ENCODE measurements at regions not wholly inside any gene's neighbourhood (a gene's known extent, or its start where the extent isn't known, plus 50 kb on each side); places are given as distances from the start of the nearest gene placed in this dataset.
"Not testable (repeated sequence)": the region's sequence is repeated elsewhere in the genome, so short reads cannot be mapped to it uniquely, and the experiment has no call there.

GRCh38 chr16:33634057-33634456, 174.6 kb downstream of the TP53TG3F start:
- H3K36me3 Mint-ChIP-seq; H3K27me3 Mint-ChIP-seq; H3K4me1 Mint-ChIP-seq; H3K9me3 Mint-ChIP-seq; DNase-seq; H3K36me3 ChIP-seq (ENCODE audit: control insufficient read depth, insufficient read depth, low read length); H3K4me1 ChIP-seq (ENCODE audit: control insufficient read depth, insufficient read depth, low read length, poor library complexity, severe bottlenecking); H3K4me3 ChIP-seq (ENCODE audit: low read depth, low read length); H3K27ac Mint-ChIP-seq; H3K27ac ChIP-seq (ENCODE audit: insufficient read depth, low read length, poor library complexity, severe bottlenecking); H3K27me3 ChIP-seq (ENCODE audit: control insufficient read depth, insufficient read depth, low read length); ATAC-seq (ENCODE audit: low read depth in 2 of 2); H3K9me3 ChIP-seq (ENCODE audit: control insufficient read depth in 2 of 2, low read length in 2 of 2); H3K4me3 Mint-ChIP-seq: not testable (repeated sequence)

DNA sequence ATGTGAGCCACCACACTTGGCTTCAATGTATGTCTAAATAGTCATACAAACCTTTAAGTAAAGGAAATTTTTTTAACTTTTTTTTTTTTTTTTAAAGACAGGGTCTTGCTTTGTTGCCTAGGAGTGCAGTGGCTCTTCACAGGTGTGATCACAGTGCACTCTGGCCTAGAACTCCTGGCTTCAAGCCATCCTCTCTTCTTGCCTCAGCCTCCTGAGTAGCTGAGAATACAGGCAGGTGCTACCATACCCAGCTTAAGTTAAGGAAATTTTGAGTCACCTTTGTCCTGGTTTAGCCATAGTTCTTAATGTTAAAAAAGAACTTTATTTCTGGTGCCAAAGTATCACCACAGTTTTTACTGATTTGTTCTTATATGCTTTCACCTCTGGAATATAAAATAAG, 177.3 kb downstream of the TP53TG3F start:
- H3K4me1 Mint-ChIP-seq; H3K36me3 ChIP-seq (ENCODE audit: control insufficient read depth, insufficient read depth, low read length); H3K36me3 Mint-ChIP-seq; DNase-seq; H3K27me3 Mint-ChIP-seq; H3K9me3 Mint-ChIP-seq; H3K27ac Mint-ChIP-seq; H3K4me3 ChIP-seq (ENCODE audit: low read depth, low read length); H3K9me3 ChIP-seq (ENCODE audit: control insufficient read depth in 2 of 2, low read length in 2 of 2); H3K27ac ChIP-seq (ENCODE audit: insufficient read depth, low read length, poor library complexity, severe bottlenecking); ATAC-seq (ENCODE audit: low read depth in 2 of 2); H3K27me3 ChIP-seq (ENCODE audit: control insufficient read depth, insufficient read depth, low read length); H3K4me3 Mint-ChIP-seq; H3K4me1 ChIP-seq (ENCODE audit: control insufficient read depth, insufficient read depth, low read length, poor library complexity, severe bottlenecking): not testable (repeated sequence)

GRCh38 chr16:33643270-33643669, 183.9 kb downstream of the TP53TG3F start:
- not testable (repeated sequence) for H3K27me3 Mint-ChIP-seq; H3K27ac ChIP-seq (ENCODE audit: insufficient read depth, low read length, poor library complexity, severe bottlenecking); H3K36me3 ChIP-seq (ENCODE audit: control insufficient read depth, insufficient read depth, low read length); H3K4me3 Mint-ChIP-seq; H3K9me3 Mint-ChIP-seq; H3K4me1 ChIP-seq (ENCODE audit: control insufficient read depth, insufficient read depth, low read length, poor library complexity, severe bottlenecking); DNase-seq; H3K27me3 ChIP-seq (ENCODE audit: control insufficient read depth, insufficient read depth, low read length); H3K36me3 Mint-ChIP-seq; H3K9me3 ChIP-seq (ENCODE audit: control insufficient read depth in 2 of 2, low read length in 2 of 2); H3K4me3 ChIP-seq (ENCODE audit: low read depth, low read length); H3K27ac Mint-ChIP-seq; H3K4me1 Mint-ChIP-seq; ATAC-seq (ENCODE audit: low read depth in 2 of 2)

GRCh38 chr16:33643698-33644381, 184.4 kb downstream of the TP53TG3F start:
- not testable (repeated sequence) for H3K9me3 ChIP-seq (ENCODE audit: control insufficient read depth in 2 of 2, low read length in 2 of 2); H3K27me3 Mint-ChIP-seq; H3K4me3 ChIP-seq (ENCODE audit: low read depth, low read length); ATAC-seq (ENCODE audit: low read depth in 2 of 2); H3K27ac Mint-ChIP-seq; H3K4me3 Mint-ChIP-seq; H3K27me3 ChIP-seq (ENCODE audit: control insufficient read depth, insufficient read depth, low read length); DNase-seq; H3K36me3 ChIP-seq (ENCODE audit: control insufficient read depth, insufficient read depth, low read length); H3K27ac ChIP-seq (ENCODE audit: insufficient read depth, low read length, poor library complexity, severe bottlenecking); H3K4me1 Mint-ChIP-seq; H3K4me1 ChIP-seq (ENCODE audit: control insufficient read depth, insufficient read depth, low read length, poor library complexity, severe bottlenecking); H3K36me3 Mint-ChIP-seq; H3K9me3 Mint-ChIP-seq

- ATAC-seq (ENCODE audit: low read depth in 2 of 2); H3K9me3 Mint-ChIP-seq; H3K27me3 ChIP-seq (ENCODE audit: control insufficient read depth, insufficient read depth, low read length); H3K4me3 Mint-ChIP-seq; H3K27me3 Mint-ChIP-seq; DNase-seq; H3K27ac Mint-ChIP-seq; H3K9me3 ChIP-seq (ENCODE audit: control insufficient read depth in 2 of 2, low read length in 2 of 2); H3K36me3 ChIP-seq (ENCODE audit: control insufficient read depth, insufficient read depth, low read length); H3K4me1 Mint-ChIP-seq; H3K4me1 ChIP-seq (ENCODE audit: control insufficient read depth, insufficient read depth, low read length, poor library complexity, severe bottlenecking); H3K27ac ChIP-seq (ENCODE audit: insufficient read depth, low read length, poor library complexity, severe bottlenecking); H3K36me3 Mint-ChIP-seq; H3K4me3 ChIP-seq (ENCODE audit: low read depth, low read length): not testable (repeated sequence)
Observed at GRCh38 chr16:33646386-33646785, 187.0 kb downstream of the TP53TG3F start.

- not testable (repeated sequence) for DNase-seq; H3K27me3 Mint-ChIP-seq; H3K27ac ChIP-seq (ENCODE audit: insufficient read depth, low read length, poor library complexity, severe bottlenecking); H3K4me3 Mint-ChIP-seq; H3K9me3 ChIP-seq (ENCODE audit: control insufficient read depth in 2 of 2, low read length in 2 of 2); H3K9me3 Mint-ChIP-seq; H3K36me3 ChIP-seq (ENCODE audit: control insufficient read depth, insufficient read depth, low read length); ATAC-seq (ENCODE audit: low read depth in 2 of 2); H3K27me3 ChIP-seq (ENCODE audit: control insufficient read depth, insufficient read depth, low read length); H3K4me1 ChIP-seq (ENCODE audit: control insufficient read depth, insufficient read depth, low read length, poor library complexity, severe bottlenecking); H3K36me3 Mint-ChIP-seq; H3K4me1 Mint-ChIP-seq; H3K4me3 ChIP-seq (ENCODE audit: low read depth, low read length); H3K27ac Mint-ChIP-seq
Observed at GRCh38 chr16:33655756-33656155, 196.3 kb downstream of the TP53TG3F start.

DNA sequence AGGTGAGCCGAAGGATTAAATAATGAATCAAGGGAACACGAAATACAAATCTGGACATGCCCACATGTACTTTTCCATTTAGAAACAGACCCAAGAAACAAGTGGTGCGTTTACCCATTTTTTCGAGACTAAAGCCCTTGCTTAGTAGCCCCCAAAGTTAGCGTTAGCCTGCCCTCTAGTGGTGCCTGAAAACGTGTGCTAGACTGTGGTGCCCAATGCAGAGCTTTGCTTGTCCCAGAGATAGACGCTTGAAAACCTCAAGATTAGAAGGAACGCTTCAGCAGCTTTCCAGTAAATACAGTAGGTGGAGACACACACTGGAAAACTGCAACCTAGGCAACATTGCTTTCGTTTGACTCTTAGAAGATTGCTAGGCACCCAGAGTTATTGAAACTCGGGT, 197.0 kb downstream of the TP53TG3F start:
- H3K27ac Mint-ChIP-seq, result not testable (repeated sequence)

GRCh38 chr16:33657717-33658116, 198.3 kb downstream of the TP53TG3F start:
- H3K27me3 ChIP-seq (ENCODE audit: control insufficient read depth, insufficient read depth, low read length); H3K27ac ChIP-seq (ENCODE audit: insufficient read depth, low read length, poor library complexity, severe bottlenecking); ATAC-seq (ENCODE audit: low read depth in 2 of 2); H3K4me1 Mint-ChIP-seq; H3K36me3 Mint-ChIP-seq; H3K9me3 ChIP-seq (ENCODE audit: control insufficient read depth in 2 of 2, low read length in 2 of 2); H3K4me3 Mint-ChIP-seq; H3K9me3 Mint-ChIP-seq; H3K27ac Mint-ChIP-seq; H3K36me3 ChIP-seq (ENCODE audit: control insufficient read depth, insufficient read depth, low read length); H3K4me3 ChIP-seq (ENCODE audit: low read depth, low read length); DNase-seq; H3K4me1 ChIP-seq (ENCODE audit: control insufficient read depth, insufficient read depth, low read length, poor library complexity, severe bottlenecking); H3K27me3 Mint-ChIP-seq: not testable (repeated sequence)

More for the DNA sequence above, 197.0 kb downstream of the TP53TG3F start:
- H3K4me3 ChIP-seq (ENCODE audit: low read depth, low read length); H3K9me3 ChIP-seq (ENCODE audit: control insufficient read depth in 2 of 2, low read length in 2 of 2); H3K4me1 Mint-ChIP-seq; H3K36me3 ChIP-seq (ENCODE audit: control insufficient read depth, insufficient read depth, low read length); H3K36me3 Mint-ChIP-seq; ATAC-seq (ENCODE audit: low read depth in 2 of 2); H3K27me3 ChIP-seq (ENCODE audit: control insufficient read depth, insufficient read depth, low read length); H3K4me3 Mint-ChIP-seq; H3K9me3 Mint-ChIP-seq; DNase-seq; H3K27me3 Mint-ChIP-seq; H3K4me1 ChIP-seq (ENCODE audit: control insufficient read depth, insufficient read depth, low read length, poor library complexity, severe bottlenecking); H3K27ac ChIP-seq (ENCODE audit: insufficient read depth, low read length, poor library complexity, severe bottlenecking): not testable (repeated sequence)

All from CD4-positive, CD25-positive, alpha-beta regulatory T cell (primary cell).